ENCODE measurements at regions not wholly inside any gene's neighbourhood (a gene's known extent, or its start where the extent isn't known, plus 50 kb on each side); places are given as distances from the start of the nearest gene placed in this dataset.

DNA sequence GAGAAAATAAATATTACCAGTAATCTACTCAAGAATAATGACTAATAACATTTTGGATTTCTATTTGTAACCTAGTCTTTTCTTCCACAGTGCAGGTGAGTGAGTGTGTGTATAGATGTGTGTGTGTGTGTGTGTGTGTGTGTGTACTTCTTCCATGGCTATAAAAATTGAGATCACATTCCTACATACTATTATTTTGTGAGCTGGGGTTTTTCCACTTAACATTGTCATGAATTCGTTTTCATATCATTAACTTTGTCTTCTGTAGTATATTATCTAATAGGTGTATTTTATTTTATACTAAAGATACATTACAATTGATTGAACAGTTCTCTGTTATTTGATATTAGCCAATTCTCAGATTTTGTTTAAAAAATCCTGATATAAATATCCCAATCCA lies 152.4 kb upstream of the TRPC7 start:
- Mint-ChIP-seq H3K27ac (no peak overlapping the region), H3K4me1 (no peaks in the 10 kb centered on the region), H3K27me3 (no peaks in the 10 kb centered on the region), H3K36me3 (no peaks in the 10 kb centered on the region), H3K4me3 (no peak overlapping the region), H3K9me3 (no peaks in the 10 kb centered on the region)
- no peak for DNase-seq

DNA sequence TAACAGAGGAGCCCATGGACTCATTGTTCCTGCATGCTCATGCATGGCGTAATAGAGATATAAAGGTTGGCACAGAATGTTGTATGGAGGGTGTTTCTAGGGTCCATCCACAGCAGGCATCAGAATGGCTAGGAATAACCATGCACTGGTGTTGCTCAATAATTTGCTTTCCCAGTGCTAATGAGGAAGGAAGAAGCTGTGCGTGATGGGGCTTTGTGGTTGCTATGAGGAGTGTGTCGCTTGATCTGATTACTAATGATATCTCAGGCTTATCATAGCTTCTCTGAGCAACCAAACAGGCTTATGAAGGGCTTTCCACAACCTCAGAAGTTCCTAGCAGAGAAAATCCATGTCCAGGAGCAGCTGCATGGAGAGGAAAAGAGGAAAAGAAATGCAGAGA lies 151.3 kb upstream of the TRPC7 start:
- DNase-seq, result no peak
- Mint-ChIP-seq H3K9me3 (no peaks in the 10 kb centered on the region), H3K27ac (no peak overlapping the region), H3K4me1 (no peaks in the 10 kb centered on the region), H3K36me3 (no peaks in the 10 kb centered on the region), H3K27me3 (no peaks in the 10 kb centered on the region), H3K4me3 (no peak overlapping the region)

DNA sequence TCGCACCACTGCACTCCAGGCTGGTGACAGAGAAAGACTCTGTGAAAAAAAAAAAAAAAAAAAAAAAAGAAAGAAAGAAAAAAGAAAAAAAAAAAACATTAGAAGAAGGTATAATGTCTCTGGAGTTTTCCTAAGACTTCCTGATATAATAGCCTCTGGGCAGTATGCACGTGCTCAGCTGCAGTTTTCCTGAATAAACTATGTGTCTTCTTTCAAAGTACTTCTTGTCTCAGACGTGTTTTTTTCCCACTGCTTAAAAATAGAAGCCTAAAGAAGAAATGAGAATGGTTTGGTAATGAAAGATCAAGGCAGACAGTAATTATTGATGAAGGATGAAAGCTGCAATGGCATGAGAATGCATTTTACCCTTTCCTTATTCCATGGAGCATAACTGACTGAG lies 148.1 kb upstream of the TRPC7 start:
- Mint-ChIP-seq H3K36me3 (no peaks in the 10 kb centered on the region), H3K4me1 (no peaks in the 10 kb centered on the region), H3K27me3 (no peaks in the 10 kb centered on the region), H3K4me3 (no peak overlapping the region), H3K9me3 (no peaks in the 10 kb centered on the region), H3K27ac (no peak overlapping the region)
- DNase-seq, result no peak

DNA sequence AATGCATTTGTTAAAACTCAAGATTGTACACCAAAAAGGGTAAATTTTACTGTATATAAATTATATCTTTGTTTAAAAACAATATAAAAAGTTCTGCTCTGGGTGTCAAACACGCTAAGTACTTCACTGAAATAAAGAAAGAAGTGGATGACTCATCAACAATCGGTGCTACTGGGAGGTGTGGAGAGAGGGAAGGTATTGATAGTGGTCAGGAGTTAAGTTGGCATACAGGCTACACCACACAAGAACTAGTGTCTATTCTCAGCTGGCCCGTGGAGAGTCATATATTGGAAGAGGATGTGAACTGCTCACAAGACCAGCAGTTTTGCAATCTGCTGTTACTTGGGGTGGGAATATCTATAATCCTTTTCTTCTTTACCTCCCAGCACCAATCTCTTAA lies 145.7 kb upstream of the TRPC7 start:
- Mint-ChIP-seq H3K9me3 (no peaks in the 10 kb centered on the region), H3K4me3 (no peak overlapping the region), H3K27me3 (no peaks in the 10 kb centered on the region), H3K36me3 (no peaks in the 10 kb centered on the region), H3K27ac (no peak overlapping the region), H3K4me1 (no peaks in the 10 kb centered on the region)
- DNase-seq, result no peak

DNA sequence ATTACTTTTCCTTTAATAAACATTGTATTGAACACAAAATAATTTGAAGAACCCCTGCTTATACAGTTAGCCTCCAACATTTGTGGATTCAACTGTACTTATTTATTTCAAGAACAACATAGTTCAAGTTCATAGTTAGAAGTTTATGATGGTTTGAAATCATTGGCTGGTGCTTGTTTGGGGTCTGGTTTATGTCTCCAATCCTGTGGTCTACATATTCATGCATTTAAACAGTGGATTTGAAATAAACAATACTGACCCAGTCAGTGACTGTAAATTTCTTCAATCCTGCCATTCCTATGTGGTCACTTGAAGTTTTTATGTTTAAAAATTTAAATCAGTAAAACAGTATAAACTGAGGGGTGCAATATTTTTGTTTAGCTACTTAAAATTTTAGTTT lies 145.1 kb upstream of the TRPC7 start:
- DNase-seq, result no peak
- no peaks in the 10 kb centered on the region for H3K4me1 Mint-ChIP-seq
- no peaks in the 10 kb centered on the region for H3K36me3 Mint-ChIP-seq
- H3K27me3 Mint-ChIP-seq, result no peaks in the 10 kb centered on the region
- H3K9me3 Mint-ChIP-seq, result no peaks in the 10 kb centered on the region
- H3K27ac Mint-ChIP-seq, result no peak overlapping the region
- H3K4me3 Mint-ChIP-seq, result no peak overlapping the region

DNA sequence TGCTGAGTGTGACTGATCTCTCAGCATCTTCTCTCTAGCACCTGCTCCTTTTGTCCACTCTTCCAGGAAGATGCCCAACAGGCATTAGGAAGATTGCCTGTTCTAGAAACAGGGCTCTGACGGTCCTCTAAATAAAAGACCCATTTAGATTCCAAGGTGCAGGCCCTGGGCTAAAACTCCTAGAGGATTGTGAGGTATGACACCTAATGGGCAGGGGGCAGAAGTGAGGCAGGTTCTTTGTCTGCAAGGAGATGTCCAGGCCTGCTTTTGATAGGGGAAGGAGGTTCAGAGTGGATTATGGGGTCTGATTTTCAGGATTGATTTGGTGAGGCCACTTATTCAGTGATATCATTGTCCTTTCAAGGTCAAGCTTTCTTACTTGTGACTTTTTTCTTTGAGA lies 140.8 kb upstream of the TRPC7 start:
- H3K9me3 Mint-ChIP-seq, result no peaks in the 10 kb centered on the region
- DNase-seq, result no peak
- no peaks in the 10 kb centered on the region for H3K27me3 Mint-ChIP-seq
- no peaks in the 10 kb centered on the region for H3K4me1 Mint-ChIP-seq
- H3K27ac Mint-ChIP-seq, result no peak overlapping the region
- no peak overlapping the region for H3K4me3 Mint-ChIP-seq
- no peaks in the 10 kb centered on the region for H3K36me3 Mint-ChIP-seq

DNA sequence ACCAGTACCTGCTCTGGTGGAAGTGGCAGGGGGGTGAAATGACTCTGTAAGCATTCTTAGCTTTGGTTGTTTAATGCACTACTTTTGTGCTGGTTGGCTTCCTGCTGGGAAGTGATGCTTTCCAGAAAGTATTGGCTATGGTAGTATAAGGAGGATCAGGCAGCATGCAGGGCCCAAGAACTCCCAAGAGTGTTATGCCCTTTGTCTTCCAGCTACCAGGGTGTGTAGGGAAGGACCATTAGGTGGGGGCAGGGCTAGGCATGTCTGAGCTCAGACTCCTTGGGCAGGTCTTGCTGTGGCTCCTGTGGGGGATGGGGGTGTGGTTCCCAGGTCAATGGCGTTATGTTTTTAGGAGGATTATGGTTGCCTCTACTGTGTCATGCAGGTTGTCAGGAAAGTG lies 135.8 kb upstream of the TRPC7 start:
- no peak for DNase-seq
- Mint-ChIP-seq H3K4me1 (no peaks in the 10 kb centered on the region), H3K4me3 (no peak overlapping the region), H3K36me3 (no peaks in the 10 kb centered on the region), H3K27ac (no peak overlapping the region), H3K9me3 (peaks cover 16% of the 10 kb centered on the region), H3K27me3 (no peaks in the 10 kb centered on the region)

DNA sequence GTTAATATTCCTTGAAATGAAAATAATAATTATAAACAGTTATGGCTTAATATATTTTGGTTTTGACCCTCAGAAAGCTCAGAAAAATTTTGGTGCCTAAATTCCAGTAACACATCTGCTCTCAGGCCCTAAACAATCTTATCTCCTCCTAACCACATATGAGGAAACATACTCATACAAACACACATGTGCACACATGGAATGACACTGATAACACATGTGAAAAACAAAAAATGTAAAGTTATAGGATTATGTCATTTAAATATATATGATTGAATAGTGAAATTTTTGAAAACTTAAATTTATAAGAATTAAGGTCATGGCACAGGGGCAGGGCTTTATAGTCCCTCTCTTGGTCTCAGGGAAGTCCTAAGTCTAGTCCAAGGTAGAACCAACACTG lies 127.2 kb upstream of the TRPC7 start:
- H3K27ac Mint-ChIP-seq, result no peak overlapping the region
- H3K4me3 Mint-ChIP-seq, result no peak overlapping the region
- H3K36me3 Mint-ChIP-seq, result no peaks in the 10 kb centered on the region
- no peak for DNase-seq
- H3K4me1 Mint-ChIP-seq, result no peaks in the 10 kb centered on the region
- H3K9me3 Mint-ChIP-seq, result peaks cover 9% of the 10 kb centered on the region
- H3K27me3 Mint-ChIP-seq, result no peaks in the 10 kb centered on the region

DNA sequence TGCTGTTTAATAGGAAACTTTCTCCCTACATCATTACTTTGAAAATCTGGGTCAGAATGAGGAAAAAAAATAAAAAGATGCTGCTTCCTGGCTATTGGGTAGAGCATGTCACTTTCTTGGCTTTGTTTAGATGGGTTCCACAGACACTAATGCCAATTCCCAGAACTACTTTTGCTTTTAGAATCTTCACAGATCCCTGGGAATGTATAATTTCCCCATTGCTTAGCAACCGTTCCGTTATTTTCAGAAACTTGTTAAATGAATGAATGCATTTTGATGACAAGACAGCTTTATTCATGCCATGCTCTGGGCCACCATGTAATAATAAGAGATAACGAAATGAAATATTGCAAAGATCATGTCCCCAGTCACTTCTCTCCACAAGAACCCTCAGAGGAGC lies 126.5 kb upstream of the TRPC7 start:
- no peaks in the 10 kb centered on the region for H3K36me3 Mint-ChIP-seq
- peaks cover 8% of the 10 kb centered on the region for H3K9me3 Mint-ChIP-seq
- no peak overlapping the region for H3K4me3 Mint-ChIP-seq
- H3K27ac Mint-ChIP-seq, result no peak overlapping the region
- no peaks in the 10 kb centered on the region for H3K4me1 Mint-ChIP-seq
- H3K27me3 Mint-ChIP-seq, result no peaks in the 10 kb centered on the region
- DNase-seq, result no peak

DNA sequence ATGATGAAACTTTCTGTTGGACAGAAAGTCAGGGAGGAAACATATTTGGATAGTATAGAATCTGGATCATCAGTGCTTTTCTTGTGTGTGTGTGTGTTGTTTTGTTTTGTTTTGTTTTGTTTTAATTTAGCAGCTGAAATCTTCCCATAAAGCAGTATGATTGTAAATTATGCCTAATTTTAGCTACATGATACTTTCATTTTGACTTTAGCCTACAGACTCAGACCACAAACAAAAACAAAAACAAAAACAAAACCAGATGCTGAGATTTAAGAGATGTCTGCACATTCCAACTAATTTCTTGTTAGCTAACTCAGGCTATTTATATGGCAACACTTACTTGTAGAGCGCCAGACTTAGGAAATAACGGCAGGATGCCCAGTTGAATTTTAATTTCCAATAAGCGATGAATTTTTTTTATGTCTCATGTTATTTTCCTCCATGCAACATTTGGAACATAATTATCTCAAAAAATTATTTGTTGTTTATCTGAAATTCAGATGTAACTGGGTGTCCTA lies 119.5 kb upstream of the TRPC7 start:
- no peaks in the 10 kb centered on the region for H3K4me1 Mint-ChIP-seq
- no peaks in the 10 kb centered on the region for H3K27me3 Mint-ChIP-seq
- no peak overlapping the region for H3K27ac Mint-ChIP-seq
- no peaks in the 10 kb centered on the region for H3K9me3 Mint-ChIP-seq
- no peak for DNase-seq
- H3K36me3 Mint-ChIP-seq, result no peaks in the 10 kb centered on the region
- no peak overlapping the region for H3K4me3 Mint-ChIP-seq

DNA sequence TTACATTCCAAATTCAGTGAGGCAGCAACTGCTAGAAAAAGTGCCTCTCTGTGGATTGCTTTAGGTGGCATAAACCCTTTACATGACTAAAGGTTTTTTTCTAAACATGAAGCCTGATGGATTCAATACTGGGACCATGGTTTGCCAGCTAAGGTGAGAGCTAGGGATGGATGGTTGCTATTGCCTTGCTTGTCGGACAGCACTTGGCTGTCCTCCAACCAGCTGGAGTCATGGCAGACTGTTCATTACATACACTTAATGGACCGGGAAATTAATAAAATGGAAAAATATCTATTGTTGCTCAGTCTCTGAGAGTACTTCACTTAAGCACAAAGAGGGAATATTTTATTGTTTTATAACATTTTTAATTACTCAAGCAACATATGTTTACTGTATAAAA lies 116.9 kb upstream of the TRPC7 start:
- no peak for DNase-seq
- H3K4me3 Mint-ChIP-seq, result no peak overlapping the region
- H3K4me1 Mint-ChIP-seq, result no peaks in the 10 kb centered on the region
- no peaks in the 10 kb centered on the region for H3K36me3 Mint-ChIP-seq
- no peaks in the 10 kb centered on the region for H3K9me3 Mint-ChIP-seq
- H3K27me3 Mint-ChIP-seq, result no peaks in the 10 kb centered on the region
- no peak overlapping the region for H3K27ac Mint-ChIP-seq

DNA sequence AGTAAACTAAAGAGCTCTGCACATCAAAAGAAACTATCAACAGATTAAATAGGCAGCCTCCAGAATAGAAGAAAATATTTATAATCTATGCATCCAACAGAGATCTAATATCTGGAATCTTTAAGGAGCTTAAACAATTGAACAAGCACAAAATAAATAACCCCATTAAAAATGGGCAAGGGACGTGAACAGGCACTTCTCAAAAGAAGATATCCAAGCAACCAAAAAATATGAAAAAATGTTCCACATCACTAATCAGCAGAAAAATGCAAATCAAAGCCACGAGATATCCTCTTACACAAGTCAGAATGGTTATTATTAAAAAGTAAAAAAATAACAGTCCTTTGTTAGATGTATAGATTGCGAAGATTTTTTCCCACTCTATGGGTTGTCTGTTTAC lies 109.1 kb upstream of the TRPC7 start:
- Mint-ChIP-seq H3K4me1 (no peaks in the 10 kb centered on the region), H3K9me3 (peaks cover 11% of the 10 kb centered on the region), H3K4me3 (no peak overlapping the region), H3K36me3 (no peaks in the 10 kb centered on the region), H3K27ac (no peak overlapping the region), H3K27me3 (no peaks in the 10 kb centered on the region)
- no peak for DNase-seq

DNA sequence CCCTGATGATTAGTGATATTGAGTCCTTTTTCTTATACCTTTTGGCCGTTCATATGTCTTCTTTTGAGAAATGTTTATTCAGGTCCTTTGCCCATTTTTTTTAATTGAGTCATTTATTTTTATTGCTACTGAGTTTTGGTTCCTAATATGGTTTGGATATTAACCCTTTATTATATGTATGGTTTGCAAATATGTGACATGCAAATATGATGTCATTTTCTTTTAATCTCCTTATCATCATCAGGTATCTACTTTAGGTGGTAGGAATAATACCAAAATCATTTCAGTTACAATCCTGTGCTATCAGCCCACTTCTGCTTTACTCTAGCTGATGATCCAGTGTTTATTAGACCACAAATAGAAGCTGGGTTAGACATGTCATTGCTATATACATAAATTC lies 102.3 kb upstream of the TRPC7 start:
- Mint-ChIP-seq H3K27ac (no peak overlapping the region), H3K27me3 (no peaks in the 10 kb centered on the region), H3K4me1 (no peaks in the 10 kb centered on the region), H3K4me3 (no peak overlapping the region), H3K9me3 (peaks cover 6% of the 10 kb centered on the region), H3K36me3 (no peaks in the 10 kb centered on the region)
- DNase-seq, result no peak

DNA sequence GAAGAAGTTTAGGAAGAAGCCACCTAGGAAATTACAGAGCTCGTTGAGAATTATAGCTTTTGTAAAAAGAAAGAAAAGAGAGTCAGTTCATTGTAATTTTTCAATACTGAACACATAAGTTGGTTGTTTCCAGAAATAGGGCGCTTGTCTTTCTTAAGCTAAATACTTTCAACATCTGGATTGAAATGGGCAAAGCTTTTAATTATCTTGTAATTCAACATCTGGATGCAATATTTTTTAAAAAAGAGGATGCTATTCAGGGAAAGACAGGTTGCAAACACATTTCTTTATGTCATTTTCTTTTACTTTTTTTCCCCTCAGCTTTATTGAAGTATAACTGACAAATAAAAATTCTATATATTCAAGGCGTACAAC lies 100.7 kb upstream of the TRPC7 start:
- no peak for DNase-seq
- Mint-ChIP-seq H3K4me3 (no peak overlapping the region), H3K27ac (no peak overlapping the region), H3K36me3 (no peaks in the 10 kb centered on the region), H3K4me1 (no peaks in the 10 kb centered on the region), H3K27me3 (no peaks in the 10 kb centered on the region), H3K9me3 (peaks cover 3% of the 10 kb centered on the region)

DNA sequence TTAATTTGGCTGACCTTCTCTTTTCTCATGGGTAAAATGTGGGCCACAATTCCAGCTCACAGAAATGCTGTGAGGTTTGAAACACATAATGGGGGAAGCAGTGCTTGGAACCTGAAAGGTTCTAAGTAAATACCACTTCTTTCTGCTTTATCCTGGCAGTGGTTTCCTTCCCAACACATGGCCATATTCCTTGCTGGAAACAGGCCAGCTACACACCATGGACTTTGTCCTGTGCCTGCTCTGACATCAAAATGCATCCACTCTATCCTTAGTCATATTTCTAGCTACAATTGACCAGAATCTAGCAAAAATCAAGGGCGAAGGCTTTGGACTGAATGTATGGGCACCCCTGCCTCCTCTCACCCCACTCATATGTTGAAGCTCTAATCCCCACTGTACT lies 93.1 kb upstream of the TRPC7 start:
- no peak for DNase-seq
- Mint-ChIP-seq H3K27me3 (no peaks in the 10 kb centered on the region), H3K27ac (no peak overlapping the region), H3K4me1 (no peaks in the 10 kb centered on the region), H3K36me3 (no peaks in the 10 kb centered on the region), H3K9me3 (no peaks in the 10 kb centered on the region), H3K4me3 (no peak overlapping the region)

DNA sequence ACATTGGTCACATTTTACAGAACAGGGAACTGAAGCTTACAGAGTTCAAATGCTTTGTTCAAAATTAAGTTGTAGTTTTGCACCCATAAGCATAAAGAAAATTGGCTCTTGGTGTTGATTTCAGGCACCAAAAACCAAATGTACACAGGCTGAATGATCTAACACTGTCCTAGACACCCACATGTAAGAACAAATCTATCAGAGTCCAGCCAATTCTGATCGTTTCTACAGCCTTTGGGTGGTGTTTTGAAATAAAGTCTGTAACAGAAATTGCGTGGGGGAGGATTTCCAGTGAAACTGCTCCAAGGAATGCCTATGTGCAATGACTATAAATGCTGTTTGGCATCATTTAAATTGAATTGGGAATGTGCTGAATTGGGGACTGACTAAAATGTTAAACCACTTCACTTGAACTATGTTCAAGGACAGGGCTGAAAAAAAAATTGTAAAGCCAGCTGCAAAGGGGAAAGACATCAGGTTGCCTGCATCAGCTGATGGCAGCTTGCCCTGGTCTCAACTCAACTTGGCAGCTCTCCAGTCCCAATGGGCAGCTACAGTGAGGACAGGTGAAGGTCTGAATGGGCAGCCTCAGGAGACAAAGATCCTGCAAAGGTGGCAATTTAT lies 92.2 kb upstream of the TRPC7 start:
- no peaks in the 10 kb centered on the region for H3K4me1 Mint-ChIP-seq
- no peaks in the 10 kb centered on the region for H3K27me3 Mint-ChIP-seq
- H3K36me3 Mint-ChIP-seq, result no peaks in the 10 kb centered on the region
- no peak for DNase-seq
- H3K4me3 Mint-ChIP-seq, result no peak overlapping the region
- no peak overlapping the region for H3K27ac Mint-ChIP-seq
- no peaks in the 10 kb centered on the region for H3K9me3 Mint-ChIP-seq

DNA sequence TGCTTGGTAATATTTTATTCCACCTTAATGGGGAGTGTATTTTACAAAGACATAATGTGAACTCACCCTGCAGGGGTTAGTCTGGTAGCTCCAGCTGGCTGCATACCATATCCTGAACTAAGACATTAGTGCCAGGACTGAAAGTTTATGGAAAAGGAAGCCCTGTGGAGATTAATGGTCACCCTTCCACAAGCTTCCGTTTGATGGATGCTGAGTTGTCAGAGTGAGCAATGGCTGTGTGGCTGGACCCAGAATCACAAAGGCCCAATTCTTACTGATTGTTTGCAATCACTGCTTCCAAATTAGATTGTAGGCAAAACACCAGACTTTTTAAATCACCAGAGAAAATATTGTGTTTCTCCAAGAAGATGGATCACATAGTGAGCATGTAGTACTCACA lies 90.1 kb upstream of the TRPC7 start:
- H3K36me3 Mint-ChIP-seq, result no peaks in the 10 kb centered on the region
- H3K9me3 Mint-ChIP-seq, result no peaks in the 10 kb centered on the region
- no peak overlapping the region for H3K4me3 Mint-ChIP-seq
- H3K27me3 Mint-ChIP-seq, result no peaks in the 10 kb centered on the region
- no peaks in the 10 kb centered on the region for H3K4me1 Mint-ChIP-seq
- H3K27ac Mint-ChIP-seq, result no peak overlapping the region
- no peak for DNase-seq

Measured in activated naive CD8-positive, alpha-beta T cell treated with anti-CD3 and anti-CD28 coated beads for 36 hours (primary cell).